Sigmoid colon (tissue), 6 donors: ENCODE measurements at regions not wholly inside any gene's neighbourhood (a gene's known extent, or its start where the extent isn't known, plus 50 kb on each side); places are given as distances from the start of the nearest gene placed in this dataset.

Source experiments
- DNase-seq: peaks from one replicate; pipeline ENCODE4 v3.0.0-alpha.2; 2019
- H3K27ac ChIP-seq, 4 donors: fragments of 200-600 bp; sonication (generic); one replicate each; pipeline ENCODE4 v1.5.1; 2016 to 2019; ENCODE audit warnings: mild to moderate bottlenecking in 1 of 4
- H3K27me3 ChIP-seq, 3 donors: fragments of 200-600 bp; sonication (generic); one replicate each; pipeline ENCODE4 v1.5.1; 2019; ENCODE audit warnings: mild to moderate bottlenecking in 1 of 3
- H3K36me3 ChIP-seq, 4 donors: fragments of 200-600 bp; sonication (generic); one replicate each; pipeline ENCODE4 v1.5.1; 2016 to 2019
- H3K4me1 ChIP-seq, 4 donors: fragments of 200-600 bp; sonication (generic); one replicate each; pipeline ENCODE4 v1.5.1; 2017 to 2019
- H3K4me3 ChIP-seq, 4 donors: fragments of 200-600 bp; sonication (generic); one replicate each; pipeline ENCODE4 v1.5.1; 2017 to 2019; ENCODE audit warnings: mild to moderate bottlenecking in 2 of 4, moderate library complexity in 1 of 4
- H3K9me3 ChIP-seq, 4 donors: fragments of 200-600 bp in 3 of 4; sonication (generic) in 3 of 4; one replicate each; pipeline versions ENCODE4 v1.5.1 to v1.6.1; 2013 to 2019
- CTCF ChIP-seq, 4 experiments: fragments of 450-650 bp in 3 of 4; fragments of 200-600 bp in 1 of 4; IDR thresholded peaks; one replicate each; pipeline ENCODE4 v1.5.1; 2016 to 2019; ENCODE audit warnings: antibody characterized with exemption in 4 of 4, mild to moderate bottlenecking in 3 of 4, moderate library complexity in 2 of 4
- EP300 ChIP-seq, 4 donors: sonication (generic); formaldehyde crosslinking; IDR thresholded peaks; one replicate each; pipeline ENCODE4 v1.6.1; 2017; ENCODE audit warnings: antibody characterized with exemption in 4 of 4
- POLR2A ChIP-seq, 2 donors: fragments of 450-650 bp; IDR thresholded peaks; one replicate each; pipeline ENCODE4 v1.6.1; 2016; ENCODE audit warnings: antibody characterized with exemption in 2 of 2, mild to moderate bottlenecking in 2 of 2, moderate library complexity in 2 of 2
- POLR2AphosphoS5 ChIP-seq, 4 donors: sonication (generic); formaldehyde crosslinking; IDR thresholded peaks; one replicate each; pipeline ENCODE4 v1.6.1; 2017; ENCODE audit warnings: antibody characterized with exemption in 4 of 4
- WGBS, 2 donors: extraction: QIAGEN DNeasy Blood & Tissue Kit; methylation state at CpG; one replicate each; pipeline ENCODE4 v1.1.7; 2013; 5-methylcytosine and 5-hydroxymethylcytosine counted together
- intact Hi-C: fragments of 100-400 bp; cut with DNase I; formaldehyde crosslinking; loops from one replicate; pipeline ENCODE4 v1.15.1; 2023
- donor health status: healthy with polysubstance abuse.
- donor health status: healthy.

DNA sequence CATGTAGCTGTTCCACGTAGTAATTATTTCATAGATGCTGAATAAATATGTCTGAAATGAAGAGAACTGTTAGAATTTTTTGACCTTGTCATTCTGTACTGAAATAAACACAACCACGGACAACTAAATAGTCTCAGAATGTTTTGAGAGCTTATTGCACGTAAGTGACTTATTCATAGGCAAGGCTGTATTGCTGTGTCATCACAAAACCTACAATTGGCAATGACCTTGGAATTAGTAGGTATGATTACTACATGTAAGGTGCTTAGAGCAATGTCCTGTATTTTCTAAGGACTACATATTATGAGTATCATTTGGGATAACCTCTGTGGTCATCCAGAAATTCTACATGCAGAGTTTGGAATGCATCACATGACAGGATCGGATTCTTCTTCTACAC, 237.2 kb upstream of the PUDP start:
- WGBS, 2 donors = 87% methylated on average over 4 of the region's 4 CpGs
- no peak for DNase-seq
- no peak overlapping the region for H3K4me3 ChIP-seq
- H3K27me3 ChIP-seq = no peaks in the 10 kb centered on the region
- intact Hi-C loops = no loop called here
- no peaks in the 10 kb centered on the region for H3K9me3 ChIP-seq
- H3K36me3 ChIP-seq = no peaks in the 10 kb centered on the region
- H3K27ac ChIP-seq = no peak overlapping the region
- H3K4me1 ChIP-seq = no peaks in the 10 kb centered on the region
- TF ChIP-seq CTCF (IDR thresholded peaks at IDR 0.05) (no peak), POLR2A (IDR thresholded peaks at IDR 0.05) (no peak), POLR2AphosphoS5 (IDR thresholded peaks at IDR 0.05) (no peak), EP300 (IDR thresholded peaks at IDR 0.05) (no peak)

GRCh38 chrX:7378406-7378805, 230.5 kb upstream of the PUDP start:
- no peaks in the 10 kb centered on the region for H3K4me1 ChIP-seq
- intact Hi-C loops = no loop called here
- H3K27ac ChIP-seq = no peak overlapping the region
- H3K9me3 ChIP-seq = no peaks in the 10 kb centered on the region
- no peaks in the 10 kb centered on the region for H3K27me3 ChIP-seq
- TF ChIP-seq EP300 (IDR thresholded peaks at IDR 0.05) = no peak
- H3K36me3 ChIP-seq = no peaks in the 10 kb centered on the region
- DNase-seq = no peak
- H3K4me3 ChIP-seq = no peak overlapping the region
- 77 to 83% methylated on average over 3 of the region's 3 CpGs for WGBS, 2 donors

DNA sequence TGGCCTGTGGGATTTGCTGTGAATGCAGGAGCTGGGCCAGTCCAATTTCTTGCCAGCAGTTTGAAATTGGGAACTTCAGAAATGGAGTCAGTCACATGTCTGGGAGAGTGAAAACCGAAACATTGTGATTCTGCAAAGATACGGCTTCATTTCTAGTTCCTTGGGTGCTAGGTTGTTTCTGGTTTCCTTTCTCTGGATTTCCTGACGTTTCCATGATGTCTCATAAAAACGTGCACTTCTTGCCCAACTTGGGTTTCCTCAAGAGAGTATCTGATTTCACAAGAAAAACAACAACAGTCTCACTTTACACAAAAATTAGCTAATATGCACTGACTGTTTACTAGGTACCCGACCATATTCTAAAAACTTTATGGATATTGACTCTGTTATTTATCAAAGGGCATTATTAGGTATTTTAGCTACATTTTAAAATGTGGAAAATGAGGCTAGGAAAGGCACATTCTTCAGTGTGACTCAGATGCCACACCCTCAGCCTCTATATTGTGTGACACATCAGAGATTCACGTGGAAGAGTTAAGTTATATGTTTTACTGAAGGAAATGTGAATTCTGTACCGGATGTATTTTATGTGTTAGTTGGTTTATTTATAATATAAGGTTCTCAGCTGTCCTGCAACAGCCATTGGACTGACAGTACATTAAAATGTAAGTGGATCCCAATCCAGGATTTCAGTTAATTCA, 225.0 kb upstream of the PUDP start:
- no peak for DNase-seq
- H3K9me3 ChIP-seq = no peaks in the 10 kb centered on the region
- no peak overlapping the region for H3K4me3 ChIP-seq
- no peaks in the 10 kb centered on the region for H3K27me3 ChIP-seq
- no peaks in the 10 kb centered on the region for H3K36me3 ChIP-seq
- intact Hi-C loops = no loop called here
- H3K27ac ChIP-seq = no peak overlapping the region
- TF ChIP-seq POLR2AphosphoS5 (IDR thresholded peaks at IDR 0.05) (no peak), CTCF (IDR thresholded peaks at IDR 0.05) (no peak), POLR2A (IDR thresholded peaks at IDR 0.05) (no peak), EP300 (IDR thresholded peaks at IDR 0.05) (no peak)
- no peaks in the 10 kb centered on the region for H3K4me1 ChIP-seq
- 56 to 61% methylated on average over 7 of the region's 7 CpGs for WGBS, 2 donors

DNA sequence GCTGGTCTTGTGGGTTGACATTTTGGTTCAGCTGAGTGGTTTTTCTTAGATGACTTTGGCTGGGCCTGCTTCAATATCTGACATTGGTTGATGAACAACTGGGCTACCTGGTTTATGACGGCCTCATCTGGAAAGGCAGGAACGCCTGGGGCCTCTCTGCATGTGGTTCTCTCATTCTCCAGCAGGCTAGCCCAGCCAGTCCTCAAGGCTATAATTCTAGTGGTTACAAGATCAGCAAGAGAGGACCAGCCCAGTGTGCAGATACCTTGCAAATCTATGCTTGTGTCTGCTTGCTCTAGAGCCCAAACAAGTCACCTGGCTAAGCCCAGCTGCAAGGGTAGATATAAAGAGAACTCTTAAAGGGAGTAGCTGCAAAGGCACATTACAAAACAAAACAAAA, 214.2 kb upstream of the PUDP start:
- Histone ChIP-seq H3K27me3 (no peaks in the 10 kb centered on the region), H3K27ac (no peak overlapping the region), H3K4me1 (no peaks in the 10 kb centered on the region), H3K9me3 (no peaks in the 10 kb centered on the region), H3K4me3 (no peak overlapping the region), H3K36me3 (no peaks in the 10 kb centered on the region)
- no peak for DNase-seq
- TF ChIP-seq POLR2A (IDR thresholded peaks at IDR 0.05) = no peak
- no peak for TF ChIP-seq CTCF (IDR thresholded peaks at IDR 0.05)
- no peak for TF ChIP-seq POLR2AphosphoS5 (IDR thresholded peaks at IDR 0.05)
- no peak for TF ChIP-seq EP300 (IDR thresholded peaks at IDR 0.05)
- intact Hi-C loops = no loop called here
- 38 to 75% methylated on average over 2 of the region's 2 CpGs for WGBS, 2 donors

GRCh38 chrX:7351926-7352325, 204.0 kb upstream of the PUDP start:
- no peak for DNase-seq
- no peak overlapping the region for H3K27ac ChIP-seq
- H3K4me1 ChIP-seq = no peaks in the 10 kb centered on the region
- H3K27me3 ChIP-seq = no peaks in the 10 kb centered on the region
- intact Hi-C loops = no loop called here
- 87 to 91% methylated on average over 1 of the region's 1 CpG for WGBS, 2 donors
- H3K9me3 ChIP-seq = no peaks in the 10 kb centered on the region
- H3K4me3 ChIP-seq = no peak overlapping the region
- TF ChIP-seq POLR2A (IDR thresholded peaks at IDR 0.05) (no peak), POLR2AphosphoS5 (IDR thresholded peaks at IDR 0.05) (no peak), EP300 (IDR thresholded peaks at IDR 0.05) (no peak), CTCF (IDR thresholded peaks at IDR 0.05) (no peak)
- H3K36me3 ChIP-seq = no peaks in the 10 kb centered on the region
